ENCODE measurements at regions not wholly inside any gene's neighbourhood (a gene's known extent, or its start where the extent isn't known, plus 50 kb on each side); places are given as distances from the start of the nearest gene placed in this dataset.

- TF ChIP-seq REST (IDR thresholded peaks at IDR 0.05): no peak
- no peak for TF ChIP-seq YY1 (IDR thresholded peaks at IDR 0.05)
- TF ChIP-seq RAD21 (IDR thresholded peaks at IDR 0.05): no peak
- TF ChIP-seq FOXA2 (IDR thresholded peaks at IDR 0.05): no peak
These were observed 297.9 kb upstream of the PCSK5 start (continued) for GRCh38 chr9:75592586-75592985.

- H3K36me3 ChIP-seq (ENCODE audit: control insufficient read depth in 4 of 4, insufficient read depth in 3 of 4, low read depth in 1 of 4, low read length in 3 of 4): no peaks in the 10 kb centered on the region
- H3K27me3 ChIP-seq (ENCODE audit: control insufficient read depth in 4 of 4, insufficient read depth in 4 of 4, low read length in 3 of 4): peaks cover 0 to 2% (median 0%) of the 10 kb centered on the region in 4 donors
- no peak overlapping the region for H3K27ac ChIP-seq (ENCODE audit: low read depth in 1 of 2, low read length in 2 of 2)
- no peak overlapping the region for H3K9ac ChIP-seq (ENCODE audit: low read depth in 1 of 2, low read length in 2 of 2)
- peaks cover 0 to 3% (median 0%) of the 10 kb centered on the region in 4 donors for H3K9me3 ChIP-seq (ENCODE audit: control insufficient read depth in 4 of 4, low read length in 3 of 4)
- DNase-seq (ENCODE audit: low spot score): no peak
- H3K4me3 ChIP-seq (ENCODE audit: low read depth in 1 of 3, low read length in 3 of 3): no peak overlapping the region
- no peaks in the 10 kb centered on the region for H3K4me1 ChIP-seq (ENCODE audit: control insufficient read depth in 4 of 4, insufficient read depth in 4 of 4, low read length in 3 of 4)
- TF ChIP-seq CTCF (IDR thresholded peaks at IDR 0.05; ENCODE audit: low read depth, low read length, missing input control) (peak; percentile 1), GABPA (IDR thresholded peaks at IDR 0.05 in 1 of 2, conservative IDR thresholded peaks at IDR 0.05 in 1 of 2) (no peak), NR2F2 (IDR thresholded peaks at IDR 0.05) (no peak), ZBTB33 (IDR thresholded peaks at IDR 0.05) (no peak), SP1 (IDR thresholded peaks at IDR 0.05) (no peak)
These were observed 296.6 kb upstream of the PCSK5 start for GRCh38 chr9:75593920-75594319.

GRCh38 chr9:75599126-75599525 is 291.3 kb upstream of the PCSK5 start:
- H3K36me3 ChIP-seq (ENCODE audit: control insufficient read depth in 4 of 4, insufficient read depth in 3 of 4, low read depth in 1 of 4, low read length in 3 of 4): no peaks in the 10 kb centered on the region
- no peaks in the 10 kb centered on the region for H3K9me3 ChIP-seq (ENCODE audit: control insufficient read depth in 4 of 4, low read length in 3 of 4)
- no peak for DNase-seq (ENCODE audit: low spot score)
- H3K9ac ChIP-seq (ENCODE audit: low read depth in 1 of 2, low read length in 2 of 2): no peak overlapping the region
- 85% methylated on average over 1 of the region's 1 CpG for WGBS
- H3K27ac ChIP-seq (ENCODE audit: low read depth in 1 of 2, low read length in 2 of 2): no peak overlapping the region
- no peak for TF ChIP-seq MAX (IDR thresholded peaks at IDR 0.05)
- TF ChIP-seq RXRA (IDR thresholded peaks at IDR 0.05): no peak
- TF ChIP-seq REST (IDR thresholded peaks at IDR 0.05): no peak
- no peak for TF ChIP-seq ZBTB33 (IDR thresholded peaks at IDR 0.05)
- TF ChIP-seq FOXA2 (IDR thresholded peaks at IDR 0.05): no peak
- TF ChIP-seq JUND (IDR thresholded peaks at IDR 0.05): no peak
- no peak for TF ChIP-seq TAF1 (conservative IDR thresholded peaks at IDR 0.05)
- TF ChIP-seq NR2F2 (IDR thresholded peaks at IDR 0.05): no peak
- TF ChIP-seq RAD21 (IDR thresholded peaks at IDR 0.05): no peak
- no peak for TF ChIP-seq GABPA (IDR thresholded peaks at IDR 0.05 in 1 of 2, conservative IDR thresholded peaks at IDR 0.05 in 1 of 2)
- no peaks in the 10 kb centered on the region for H3K27me3 ChIP-seq (ENCODE audit: control insufficient read depth in 4 of 4, insufficient read depth in 4 of 4, low read length in 3 of 4)
- H3K4me1 ChIP-seq (ENCODE audit: control insufficient read depth in 4 of 4, insufficient read depth in 4 of 4, low read length in 3 of 4): no peaks in the 10 kb centered on the region
- no peak overlapping the region for H3K4me3 ChIP-seq (ENCODE audit: low read depth in 1 of 3, low read length in 3 of 3)

Measured in liver (tissue), 8 donors.